ENCODE measurements at regions not wholly inside any gene's neighbourhood (a gene's known extent, or its start where the extent isn't known, plus 50 kb on each side); places are given as distances from the start of the nearest gene placed in this dataset.

DNA sequence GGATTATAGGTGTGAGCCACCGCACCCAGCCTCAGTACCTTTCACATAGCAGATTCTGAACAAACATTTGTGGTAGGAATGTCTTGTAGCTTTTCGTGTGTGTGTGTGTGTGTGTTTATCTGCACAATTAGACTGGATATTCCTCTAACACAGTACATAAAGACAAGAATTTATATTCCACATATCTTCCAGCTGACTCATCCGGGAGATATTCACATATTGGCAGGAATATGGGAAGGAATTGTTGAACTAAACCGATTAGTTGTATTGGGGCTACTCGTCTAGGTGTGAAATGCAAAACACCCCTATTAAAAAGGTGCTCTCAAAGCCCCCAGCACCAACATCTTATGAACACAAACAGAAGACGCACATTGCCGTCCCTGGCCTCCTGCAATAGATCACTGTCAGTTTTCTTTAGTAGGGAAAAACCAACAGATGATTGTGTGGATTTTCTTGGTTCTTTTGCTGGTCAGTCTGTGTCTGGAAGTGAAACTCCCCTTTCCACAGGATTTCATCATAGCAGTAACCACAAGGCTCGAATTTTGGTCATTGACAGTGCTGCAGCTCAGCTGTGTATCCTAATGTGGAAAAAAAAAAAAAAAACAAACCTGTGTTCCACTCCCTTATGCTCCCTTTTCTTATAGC lies 208.5 kb upstream of the ACVR2A start:
- H3K9me3 ChIP-seq (ENCODE audit: control insufficient read depth, low read length, poor library complexity, severe bottlenecking): no peaks in the 10 kb centered on the region
- H3K4me3 Mint-ChIP-seq: no peak overlapping the region
- H3K27me3 Mint-ChIP-seq: no peaks in the 10 kb centered on the region
- H3K36me3 Mint-ChIP-seq (ENCODE audit: low read depth): no peaks in the 10 kb centered on the region
- H3K27ac Mint-ChIP-seq: no peak overlapping the region
- DNase-seq (no peak), ATAC-seq (no peak)
- H3K4me1 Mint-ChIP-seq: peaks cover 9% of the 10 kb centered on the region

DNA sequence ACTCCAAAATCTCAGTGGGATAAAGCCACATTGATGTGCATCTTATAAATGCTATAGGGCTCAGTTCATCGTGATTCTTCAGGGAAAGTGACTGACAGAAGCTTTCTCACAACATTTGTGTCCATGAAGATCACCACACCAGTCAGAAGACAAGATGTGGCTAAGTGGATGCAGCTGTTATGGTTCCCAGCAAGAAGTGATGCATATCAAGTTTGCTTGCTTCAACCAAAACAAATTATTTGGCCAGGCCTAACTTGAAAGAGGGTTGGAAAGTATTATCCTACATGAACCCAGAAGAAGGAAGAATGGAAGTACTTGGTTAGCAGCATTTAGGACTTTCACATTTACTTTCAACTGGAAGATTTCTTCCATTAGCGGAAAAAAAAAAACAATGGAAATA lies 210.0 kb upstream of the ACVR2A start:
- ATAC-seq: no peak
- peaks cover 16% of the 10 kb centered on the region for H3K4me1 Mint-ChIP-seq
- H3K36me3 Mint-ChIP-seq (ENCODE audit: low read depth): no peaks in the 10 kb centered on the region
- DNase-seq: no peak
- H3K9me3 ChIP-seq (ENCODE audit: control insufficient read depth, low read length, poor library complexity, severe bottlenecking): no peaks in the 10 kb centered on the region
- no peak overlapping the region for H3K27ac Mint-ChIP-seq
- no peaks in the 10 kb centered on the region for H3K27me3 Mint-ChIP-seq
- no peak overlapping the region for H3K4me3 Mint-ChIP-seq

DNA sequence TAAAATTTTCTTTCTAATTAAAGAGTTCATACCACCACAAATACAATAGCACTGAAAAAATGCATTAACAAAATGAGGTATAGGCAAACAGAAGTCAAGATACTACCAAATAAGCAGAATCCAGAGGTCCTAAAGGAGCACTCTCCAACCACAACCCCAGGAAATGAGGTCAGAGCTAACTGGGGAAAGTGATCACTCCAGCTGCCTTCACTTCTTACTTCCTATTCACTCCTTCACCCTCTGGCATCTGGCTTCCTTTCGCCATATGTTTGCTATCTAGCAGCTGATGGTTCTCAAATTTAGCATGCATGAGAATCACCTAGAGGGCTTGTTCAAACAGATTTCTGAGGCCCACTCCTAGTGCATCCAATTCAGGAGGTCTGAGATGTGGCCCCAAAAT lies 212.6 kb upstream of the ACVR2A start:
- no peak for DNase-seq
- Mint-ChIP-seq H3K4me3 (no peak overlapping the region), H3K4me1 (peaks cover 18% of the 10 kb centered on the region), H3K36me3 (ENCODE audit: low read depth) (no peaks in the 10 kb centered on the region), H3K27me3 (no peaks in the 10 kb centered on the region), H3K27ac (peak overlapping the region; percentile 32)
- no peak for ATAC-seq
- H3K9me3 ChIP-seq (ENCODE audit: control insufficient read depth, low read length, poor library complexity, severe bottlenecking): no peaks in the 10 kb centered on the region

DNA sequence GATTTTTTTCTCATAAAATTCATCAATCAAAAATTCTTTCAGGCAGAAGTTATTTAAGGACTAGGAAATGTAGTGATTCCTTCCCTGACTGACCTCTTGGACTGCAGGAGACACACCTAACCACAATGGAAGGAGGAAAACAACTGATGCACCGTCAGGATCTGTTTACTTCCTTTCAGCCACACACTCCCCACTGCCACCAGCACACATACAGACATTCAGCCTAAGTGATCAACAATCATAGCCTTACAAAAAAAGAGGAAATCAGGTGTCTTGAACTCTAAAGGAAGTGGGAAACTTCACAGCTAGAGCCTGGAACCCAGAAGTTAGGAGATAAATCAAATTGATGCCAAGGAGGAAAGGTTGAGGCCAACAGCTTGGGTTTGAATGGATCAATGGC lies 213.5 kb upstream of the ACVR2A start:
- H3K4me1 Mint-ChIP-seq: peaks cover 18% of the 10 kb centered on the region
- no peaks in the 10 kb centered on the region for H3K36me3 Mint-ChIP-seq (ENCODE audit: low read depth)
- no peaks in the 10 kb centered on the region for H3K27me3 Mint-ChIP-seq
- DNase-seq: no peak
- H3K4me3 Mint-ChIP-seq: peak overlapping the region; percentile 8
- H3K27ac Mint-ChIP-seq: peak overlapping the region; percentile 32
- H3K9me3 ChIP-seq (ENCODE audit: control insufficient read depth, low read length, poor library complexity, severe bottlenecking): no peaks in the 10 kb centered on the region
- ATAC-seq: no peak

DNA sequence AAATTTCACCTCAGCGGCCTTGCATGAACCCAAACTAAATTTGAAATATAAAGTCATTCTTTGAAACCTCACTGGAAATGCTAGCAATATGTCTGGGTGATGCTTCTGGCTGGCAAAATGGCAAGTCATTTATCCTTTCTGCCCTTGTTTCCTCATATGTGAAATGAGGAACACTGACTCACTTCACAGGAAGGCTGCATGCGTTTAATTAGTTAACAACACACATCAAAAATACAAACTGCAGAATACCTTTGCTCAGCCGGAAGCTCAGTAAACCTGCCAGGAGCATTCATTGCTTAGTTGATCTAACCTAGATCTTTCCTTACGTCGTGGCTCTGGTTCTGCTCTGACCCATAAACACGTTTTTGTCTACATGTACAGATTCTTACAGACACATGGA lies 214.2 kb upstream of the ACVR2A start:
- Mint-ChIP-seq H3K4me1 (peaks cover 16% of the 10 kb centered on the region), H3K4me3 (no peak overlapping the region), H3K27me3 (no peaks in the 10 kb centered on the region), H3K27ac (peak overlapping the region; percentile 32), H3K36me3 (ENCODE audit: low read depth) (no peaks in the 10 kb centered on the region)
- H3K9me3 ChIP-seq (ENCODE audit: control insufficient read depth, low read length, poor library complexity, severe bottlenecking): no peaks in the 10 kb centered on the region
- DNase-seq: no peak
- peak; percentile 45 for ATAC-seq

DNA sequence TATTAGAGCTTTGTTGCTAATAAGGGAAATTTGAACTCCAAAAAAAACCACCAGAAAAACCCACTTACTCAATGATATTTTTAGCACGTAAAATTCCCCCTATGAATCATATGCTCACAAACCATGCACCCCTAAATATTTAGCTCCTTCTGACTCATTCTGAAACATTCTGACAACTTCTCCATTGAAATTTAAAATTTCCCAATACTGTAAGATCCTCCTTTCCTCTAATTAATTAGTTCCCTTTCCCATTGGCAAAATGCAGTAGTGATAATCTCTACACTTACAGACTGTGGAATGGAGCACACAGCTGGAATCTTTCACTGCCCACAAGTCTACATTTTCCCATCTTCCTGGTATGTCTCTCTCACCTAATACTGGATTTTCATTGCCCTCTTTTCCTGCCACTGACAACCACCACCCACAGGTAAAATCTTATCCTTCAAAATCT lies 215.8 kb upstream of the ACVR2A start:
- no peak overlapping the region for H3K27ac Mint-ChIP-seq
- no peak overlapping the region for H3K4me3 Mint-ChIP-seq
- ATAC-seq: no peak

DNA sequence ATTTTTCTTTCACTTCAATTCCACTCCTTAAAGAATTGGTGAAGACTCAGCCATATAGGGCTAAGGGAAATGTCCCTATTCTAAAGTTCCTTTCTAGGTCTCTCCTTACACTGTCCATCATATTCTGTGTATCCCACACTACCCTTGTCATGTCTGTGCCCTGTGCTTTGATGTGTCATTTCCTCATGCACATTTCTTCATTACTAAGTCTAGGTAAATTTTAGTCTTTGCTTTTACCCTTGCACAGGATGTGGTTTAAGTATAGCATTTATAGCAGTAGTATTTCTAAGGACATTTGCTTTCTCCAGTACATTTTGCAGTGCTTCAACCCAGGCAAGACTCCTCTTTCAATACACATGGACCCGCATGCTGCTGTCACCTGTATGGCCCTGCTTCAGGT lies 221.5 kb upstream of the ACVR2A start:
- no peaks in the 10 kb centered on the region for H3K9me3 ChIP-seq (ENCODE audit: control insufficient read depth, low read length, poor library complexity, severe bottlenecking)
- DNase-seq: no peak
- ATAC-seq: peak; percentile 91
- H3K4me1 Mint-ChIP-seq: peaks cover 16% of the 10 kb centered on the region
- H3K27ac Mint-ChIP-seq: peak overlapping the region; percentile 37
- no peaks in the 10 kb centered on the region for H3K36me3 Mint-ChIP-seq (ENCODE audit: low read depth)
- H3K4me3 Mint-ChIP-seq: peak overlapping the region; percentile 41
- no peaks in the 10 kb centered on the region for H3K27me3 Mint-ChIP-seq

More for the DNA sequence above, 215.8 kb upstream of the ACVR2A start:
- H3K9me3 ChIP-seq (ENCODE audit: control insufficient read depth, low read length, poor library complexity, severe bottlenecking): no peaks in the 10 kb centered on the region
- no peaks in the 10 kb centered on the region for H3K27me3 Mint-ChIP-seq
- H3K4me1 Mint-ChIP-seq: peaks cover 18% of the 10 kb centered on the region
- no peak for DNase-seq
- H3K36me3 Mint-ChIP-seq (ENCODE audit: low read depth): no peaks in the 10 kb centered on the region

DNA sequence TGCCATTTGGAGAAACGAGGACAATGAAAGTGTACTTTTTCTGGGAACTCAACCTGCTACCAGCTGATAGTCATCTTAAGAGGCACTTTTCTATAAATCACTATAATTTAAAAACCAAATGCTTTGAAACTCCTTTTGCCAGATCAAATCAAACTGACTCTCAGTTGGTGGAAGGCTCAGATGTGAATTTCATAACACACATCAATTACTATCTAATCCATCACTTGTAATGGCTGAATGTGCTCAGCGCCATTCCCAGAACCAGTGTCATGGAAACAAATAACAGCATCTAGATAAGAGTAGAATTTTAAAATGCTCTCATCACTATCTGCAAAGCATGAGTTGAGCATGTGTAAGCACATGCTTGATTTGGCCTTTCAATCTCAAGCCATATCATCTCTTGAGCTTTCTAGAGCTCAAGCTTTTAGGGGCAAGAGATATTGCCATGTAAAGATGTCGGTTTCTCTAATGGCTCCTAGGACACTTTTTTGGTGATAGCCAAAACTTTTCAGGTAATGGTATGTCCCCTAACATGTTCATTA lies 223.1 kb upstream of the ACVR2A start:
- H3K9me3 ChIP-seq (ENCODE audit: control insufficient read depth, low read length, poor library complexity, severe bottlenecking): no peaks in the 10 kb centered on the region
- Mint-ChIP-seq H3K36me3 (ENCODE audit: low read depth) (no peaks in the 10 kb centered on the region), H3K27me3 (no peaks in the 10 kb centered on the region), H3K27ac (no peak overlapping the region), H3K4me1 (peaks cover 16% of the 10 kb centered on the region), H3K4me3 (no peak overlapping the region)
- DNase-seq: no peak
- ATAC-seq: no peak

DNA sequence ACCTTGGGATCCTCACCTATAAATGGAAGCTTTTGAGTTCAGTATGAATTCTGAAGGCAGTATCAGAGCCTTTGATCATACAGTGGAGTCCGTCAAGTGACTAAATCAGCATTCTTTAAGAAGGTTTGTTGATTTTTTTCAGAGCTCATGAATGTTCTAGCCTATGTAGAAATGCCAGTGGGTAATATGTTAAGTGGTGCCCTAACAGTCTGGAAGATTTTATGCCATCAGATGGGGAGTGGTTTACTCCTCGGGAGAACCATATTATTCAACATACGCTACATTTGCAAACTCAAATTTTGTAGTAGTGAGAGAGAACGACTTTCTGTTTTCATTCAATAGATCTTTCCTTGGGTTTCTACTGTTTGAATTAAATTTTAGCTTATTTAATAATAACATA lies 225.0 kb upstream of the ACVR2A start:
- H3K27ac Mint-ChIP-seq: no peak overlapping the region
- H3K4me3 Mint-ChIP-seq: no peak overlapping the region
- ATAC-seq (no peak), DNase-seq (no peak)
- H3K9me3 ChIP-seq (ENCODE audit: control insufficient read depth, low read length, poor library complexity, severe bottlenecking): no peaks in the 10 kb centered on the region
- no peaks in the 10 kb centered on the region for H3K27me3 Mint-ChIP-seq
- H3K4me1 Mint-ChIP-seq: peaks cover 16% of the 10 kb centered on the region
- no peaks in the 10 kb centered on the region for H3K36me3 Mint-ChIP-seq (ENCODE audit: low read depth)

DNA sequence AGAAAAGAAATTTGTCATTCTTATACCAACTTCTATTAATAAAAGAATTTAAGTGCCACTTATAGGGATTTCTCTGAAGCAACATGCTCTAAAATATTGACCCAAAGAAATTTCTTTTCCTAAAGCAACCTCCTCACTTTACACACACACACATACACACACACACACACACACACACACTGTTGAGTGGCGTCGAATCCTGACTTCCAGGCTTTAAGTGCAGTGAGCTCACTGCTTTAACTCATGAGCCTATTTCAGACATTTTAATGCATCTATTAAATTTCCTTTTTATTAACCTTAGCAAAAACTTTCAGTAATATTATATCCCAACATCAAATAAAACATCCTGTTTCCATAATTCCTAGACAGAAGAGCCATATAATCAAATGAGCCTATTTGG lies 229.1 kb upstream of the ACVR2A start:
- ATAC-seq (no peak), DNase-seq (no peak)
- Mint-ChIP-seq H3K4me3 (no peak overlapping the region), H3K4me1 (no peaks in the 10 kb centered on the region), H3K36me3 (ENCODE audit: low read depth) (no peaks in the 10 kb centered on the region), H3K27me3 (no peaks in the 10 kb centered on the region), H3K27ac (no peak overlapping the region)
- no peaks in the 10 kb centered on the region for H3K9me3 ChIP-seq (ENCODE audit: control insufficient read depth, low read length, poor library complexity, severe bottlenecking)

DNA sequence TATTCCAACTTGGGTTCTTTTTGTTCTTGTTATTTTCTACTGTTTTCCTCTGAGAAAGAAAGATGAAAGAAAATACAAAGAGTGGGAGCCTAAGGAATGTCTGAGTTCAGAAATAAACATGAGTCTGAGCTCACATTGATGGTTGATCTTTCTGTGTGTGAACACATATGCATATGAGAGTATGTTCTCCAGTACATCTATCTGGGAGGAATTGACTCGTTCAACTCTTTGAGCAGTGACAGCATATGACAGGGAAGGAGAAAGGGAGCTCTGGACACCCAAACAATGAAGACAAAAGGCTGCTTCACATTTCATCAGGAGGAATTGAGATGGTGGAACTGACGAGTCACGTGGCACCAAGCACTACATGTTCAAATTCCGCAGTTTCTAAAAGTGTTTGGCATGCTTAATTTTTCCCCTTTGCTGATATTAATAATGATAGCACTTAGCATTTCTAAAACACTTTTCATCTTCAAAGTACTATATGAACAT lies 229.8 kb upstream of the ACVR2A start:
- no peaks in the 10 kb centered on the region for H3K9me3 ChIP-seq (ENCODE audit: control insufficient read depth, low read length, poor library complexity, severe bottlenecking)
- Mint-ChIP-seq H3K27ac (no peak overlapping the region), H3K4me1 (no peaks in the 10 kb centered on the region), H3K27me3 (no peaks in the 10 kb centered on the region), H3K36me3 (ENCODE audit: low read depth) (no peaks in the 10 kb centered on the region), H3K4me3 (no peak overlapping the region)
- ATAC-seq (no peak), DNase-seq (no peak)

DNA sequence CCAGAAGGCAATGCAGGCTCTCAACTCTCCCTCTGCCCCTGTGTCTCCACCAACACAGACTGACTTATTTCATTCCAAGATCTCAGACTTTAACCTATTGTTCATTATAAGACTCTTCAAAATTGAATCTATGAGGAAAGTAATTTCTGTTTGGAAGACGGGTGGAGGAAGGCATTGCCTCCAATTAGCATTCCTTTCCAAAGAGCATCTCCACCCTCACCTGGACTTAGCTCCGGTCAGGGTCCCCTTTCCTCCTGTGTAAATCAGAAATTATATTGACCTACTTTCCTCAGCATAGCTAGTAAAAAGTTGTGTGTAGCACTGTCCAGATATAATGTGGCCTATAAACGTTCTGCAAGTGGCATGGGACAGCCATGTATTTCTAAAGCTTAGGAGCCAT lies 230.4 kb upstream of the ACVR2A start:
- Mint-ChIP-seq H3K36me3 (ENCODE audit: low read depth) (no peaks in the 10 kb centered on the region), H3K27ac (no peak overlapping the region), H3K4me3 (no peak overlapping the region), H3K27me3 (no peaks in the 10 kb centered on the region), H3K4me1 (no peaks in the 10 kb centered on the region)
- no peak for ATAC-seq
- H3K9me3 ChIP-seq (ENCODE audit: control insufficient read depth, low read length, poor library complexity, severe bottlenecking): no peaks in the 10 kb centered on the region
- no peak for DNase-seq

DNA sequence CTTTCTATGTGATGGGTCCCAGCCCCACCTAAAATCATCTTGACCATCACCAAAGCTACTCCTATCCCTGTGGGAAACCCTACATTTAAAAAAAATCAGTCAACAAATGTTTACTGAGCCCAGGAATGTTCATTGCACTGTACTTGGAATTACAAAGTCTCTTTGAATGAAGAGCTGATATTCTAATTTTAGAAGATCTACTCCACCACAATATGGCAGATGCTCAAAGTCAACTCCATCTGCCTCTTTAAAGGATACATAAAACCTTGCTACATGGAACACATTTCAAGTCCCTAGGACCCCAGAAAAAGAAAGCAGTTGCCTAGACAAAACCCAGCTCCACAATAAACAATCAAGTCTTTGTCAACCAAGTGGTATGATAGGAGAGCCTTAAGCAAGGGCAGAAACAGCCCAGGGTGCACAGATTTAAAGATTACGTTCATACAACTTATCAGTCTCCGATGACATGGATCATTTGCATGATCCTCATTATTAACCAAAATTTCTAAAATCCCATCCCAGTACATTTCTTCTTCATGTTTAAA lies 234.3 kb upstream of the ACVR2A start:
- Mint-ChIP-seq H3K36me3 (ENCODE audit: low read depth) (no peaks in the 10 kb centered on the region), H3K27me3 (no peaks in the 10 kb centered on the region), H3K27ac (no peak overlapping the region), H3K4me1 (no peaks in the 10 kb centered on the region), H3K4me3 (no peak overlapping the region)
- ATAC-seq: no peak
- no peak for DNase-seq
- no peaks in the 10 kb centered on the region for H3K9me3 ChIP-seq (ENCODE audit: control insufficient read depth, low read length, poor library complexity, severe bottlenecking)

DNA sequence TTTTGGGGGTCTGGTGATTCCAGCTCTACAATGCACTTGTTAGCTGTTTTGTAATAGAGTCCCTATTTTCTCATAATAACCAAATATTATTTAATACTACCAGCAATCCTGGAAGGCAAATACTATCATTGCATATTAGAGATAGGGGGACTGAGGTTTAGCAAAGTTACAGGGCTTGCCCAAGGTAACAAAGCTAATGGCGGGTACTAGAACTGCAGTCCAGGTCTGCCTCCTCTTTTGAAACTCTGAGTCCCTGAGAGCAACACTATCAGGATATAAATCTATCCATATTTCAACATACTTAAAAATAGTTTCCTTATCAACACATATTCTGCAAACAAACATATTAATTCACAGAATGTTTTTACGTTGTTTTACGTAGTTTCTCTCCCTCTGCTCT lies 235.5 kb upstream of the ACVR2A start:
- no peaks in the 10 kb centered on the region for H3K9me3 ChIP-seq (ENCODE audit: control insufficient read depth, low read length, poor library complexity, severe bottlenecking)
- no peak for ATAC-seq
- Mint-ChIP-seq H3K36me3 (ENCODE audit: low read depth) (no peaks in the 10 kb centered on the region), H3K4me3 (no peak overlapping the region), H3K27me3 (no peaks in the 10 kb centered on the region), H3K4me1 (no peaks in the 10 kb centered on the region), H3K27ac (no peak overlapping the region)
- no peak for DNase-seq
